GM12873 (cell line): ENCODE measurements at regions not wholly inside any gene's neighbourhood (a gene's known extent, or its start where the extent isn't known, plus 50 kb on each side); places are given as distances from the start of the nearest gene placed in this dataset.

Experiments
- CTCF ChIP-seq: IDR thresholded peaks from 2 replicates; pipeline ENCODE4 v1.5.1; 2012; ENCODE audit warnings: low read depth, mild to moderate bottlenecking, moderate library complexity, low read length, control low read depth; ENCODE audit not compliant: insufficient read depth; ENCODE audit errors: missing control alignments

DNA sequence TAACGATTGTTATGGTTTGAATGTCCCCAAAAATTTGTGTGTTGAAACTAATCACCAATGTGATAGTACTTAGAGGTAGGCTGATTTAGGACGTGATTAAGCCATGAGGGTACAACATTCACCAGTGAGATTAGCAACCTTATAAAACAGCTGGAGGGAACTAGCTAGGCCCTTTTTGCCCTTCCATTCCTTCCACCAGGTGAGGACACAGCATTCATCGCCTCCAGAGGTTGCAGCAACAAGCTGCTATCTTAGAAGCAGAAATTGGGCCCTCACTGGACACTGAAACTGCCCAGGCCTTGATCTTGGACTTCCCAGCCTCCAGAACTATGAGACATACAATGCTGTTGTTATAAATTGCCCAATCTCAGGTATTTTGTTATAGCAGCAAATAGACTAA lies 340.7 kb upstream of the JARID2 start:
- TF ChIP-seq CTCF = no peak

DNA sequence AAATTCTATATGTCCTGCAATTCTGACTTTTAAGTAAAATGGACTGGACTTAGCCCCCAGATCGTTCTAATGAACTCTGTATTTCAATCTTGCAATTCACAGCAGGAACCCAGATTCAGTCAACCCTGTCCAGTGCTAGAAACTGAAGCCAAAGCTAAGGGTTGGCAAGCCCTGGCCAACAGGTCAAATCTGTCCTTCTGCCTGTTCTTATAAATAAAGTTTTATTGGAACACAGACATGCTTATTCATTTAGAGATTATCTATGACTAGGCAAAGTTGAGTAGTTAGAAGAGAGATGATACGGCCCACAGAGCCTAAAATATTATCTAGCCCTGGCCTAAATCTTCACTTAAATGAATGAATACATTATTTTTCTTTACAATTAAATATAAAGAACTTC lies 339.2 kb upstream of the JARID2 start:
- no peak for TF ChIP-seq CTCF

GRCh38 chr6:14910692-14911547 lies 334.9 kb upstream of the JARID2 start:
- no peak for TF ChIP-seq CTCF

DNA sequence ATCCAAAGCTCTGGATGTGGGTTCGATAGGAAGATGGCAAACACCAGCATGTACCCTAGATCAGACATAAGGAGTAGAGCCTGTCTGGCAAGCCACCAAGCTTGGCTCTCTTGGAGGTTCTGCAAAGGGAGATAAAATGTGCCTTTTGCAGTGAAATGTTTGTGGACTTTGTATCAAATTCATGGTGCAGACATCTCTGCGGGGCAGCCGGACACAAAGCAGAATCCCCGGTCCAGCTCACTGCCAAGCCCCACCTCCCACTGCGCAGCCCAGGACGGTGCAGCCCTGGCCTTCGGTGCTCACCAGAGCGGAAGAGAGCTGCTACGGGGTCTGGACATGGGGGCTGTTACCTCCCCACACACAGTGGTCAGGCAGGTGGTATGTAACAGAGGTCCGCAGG lies 333.6 kb upstream of the JARID2 start:
- TF ChIP-seq CTCF = no peak

- TF ChIP-seq CTCF = no peak
Measured at GRCh38 chr6:14912706-14913105, 333.2 kb upstream of the JARID2 start.

- no peak for TF ChIP-seq CTCF
Measured at GRCh38 chr6:14913931-14914330, 331.9 kb upstream of the JARID2 start.

DNA sequence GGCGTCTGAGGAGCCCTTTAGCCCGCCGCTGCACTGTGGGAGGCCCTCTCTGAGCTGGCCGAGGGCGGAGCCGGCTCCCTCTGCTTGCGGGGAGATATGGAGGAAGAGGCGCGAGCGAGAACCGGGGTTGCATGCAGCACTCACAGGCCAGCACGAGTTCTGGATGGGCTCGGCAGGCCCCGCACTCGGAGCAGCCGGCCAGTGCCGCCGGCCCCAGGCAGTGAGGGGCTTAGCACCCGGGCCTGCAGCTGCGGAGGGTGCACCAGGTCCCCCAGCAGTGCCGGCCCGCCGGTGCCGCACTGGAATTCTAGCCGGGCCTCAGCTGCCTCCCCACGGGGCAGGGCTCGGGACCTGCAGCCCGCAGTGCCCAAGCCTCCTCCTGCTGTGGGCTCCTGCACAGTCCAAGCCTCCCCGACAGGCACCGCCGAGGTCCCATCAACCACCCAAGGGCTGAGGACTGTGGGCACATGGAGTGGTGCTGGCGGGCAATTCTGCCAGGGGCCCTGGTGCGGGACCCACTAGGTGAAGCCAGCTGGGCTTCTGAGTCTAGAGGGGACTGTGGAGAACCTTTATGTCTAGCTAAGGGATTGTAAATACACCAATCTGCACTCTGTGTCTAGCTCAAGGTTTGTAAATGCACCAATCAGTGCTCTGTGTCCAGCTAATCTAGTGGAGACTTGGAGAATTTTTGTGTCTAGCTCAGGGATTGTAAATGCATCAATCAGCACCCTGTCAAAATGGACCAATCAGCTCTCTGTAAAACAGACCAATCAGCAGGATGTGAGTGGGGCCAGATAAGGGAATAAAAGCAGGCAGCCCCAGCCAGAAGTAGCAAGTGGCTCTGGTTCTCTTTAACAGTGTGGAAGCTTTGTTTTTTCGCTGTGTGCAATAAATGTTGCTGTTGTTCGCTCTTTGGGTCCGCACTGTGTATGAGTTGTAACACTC lies 329.7 kb upstream of the JARID2 start:
- TF ChIP-seq CTCF = no peak
